ENCODE measurements at regions not wholly inside any gene's neighbourhood (a gene's known extent, or its start where the extent isn't known, plus 50 kb on each side); places are given as distances from the start of the nearest gene placed in this dataset.
A peak's percentile ranks its signal among the peaks of the same experiment; 100 is the strongest.

GRCh38 chr20:9981829-9982228, 53.0 kb upstream of the ANKEF1 start:
- DNase-seq: no peak

DNA sequence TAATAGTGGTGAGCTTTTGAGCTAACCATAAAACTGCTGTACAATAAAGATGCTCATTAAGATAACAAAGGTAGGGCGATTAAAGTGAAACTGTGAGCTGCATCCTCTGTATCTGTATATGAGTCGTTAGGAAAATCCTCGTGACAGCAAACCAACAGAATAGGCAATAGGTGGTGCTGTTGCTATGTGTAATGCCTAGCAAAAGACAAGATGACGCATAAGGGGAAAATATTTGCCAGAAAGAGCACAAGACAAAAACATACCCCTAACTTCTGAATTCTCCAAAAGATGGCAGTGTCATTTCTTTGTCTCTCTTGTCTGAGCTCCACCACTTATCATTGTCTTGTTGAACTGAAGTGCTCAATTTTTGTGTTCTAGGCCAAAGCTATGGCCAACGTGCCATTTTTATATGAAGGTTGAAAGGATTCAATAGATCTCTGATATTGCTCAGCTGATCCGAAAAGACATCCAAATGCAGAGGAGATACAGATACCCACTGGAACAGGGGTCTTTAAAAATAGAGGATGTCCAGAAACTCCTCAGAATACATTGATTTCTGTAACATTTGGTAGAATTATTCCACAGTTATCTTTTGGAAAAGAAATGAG, 56.3 kb upstream of the ANKEF1 start:
- DNase-seq: peak; percentile 86

GRCh38 chr20:9977629-9978028, 57.2 kb upstream of the ANKEF1 start:
- DNase-seq: peak; percentile 6

- DNase-seq: no peak
Measured at GRCh38 chr20:9974324-9974723, 60.5 kb upstream of the ANKEF1 start.

- DNase-seq: no peak
Measured at GRCh38 chr20:9971746-9972145, 63.0 kb upstream of the ANKEF1 start.

DNA sequence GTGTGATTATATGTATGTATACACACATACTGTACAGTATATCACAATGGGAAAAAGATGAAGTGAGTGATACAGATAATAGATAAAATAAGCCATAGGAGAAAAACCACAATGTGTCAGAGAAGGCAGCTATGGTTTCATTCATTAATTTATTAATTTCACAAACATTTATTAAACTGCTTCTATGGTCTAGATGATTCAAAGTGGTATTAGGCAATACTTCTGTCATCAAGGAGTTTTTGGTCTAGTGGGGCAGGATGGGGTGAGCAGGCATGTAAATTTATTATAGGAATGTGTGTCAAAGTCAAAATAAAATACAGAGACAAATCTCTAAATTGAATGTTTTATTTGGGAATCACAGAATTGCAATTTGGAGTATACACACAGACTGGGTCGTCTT, 65.2 kb upstream of the ANKEF1 start:
- no peak for DNase-seq

DNA sequence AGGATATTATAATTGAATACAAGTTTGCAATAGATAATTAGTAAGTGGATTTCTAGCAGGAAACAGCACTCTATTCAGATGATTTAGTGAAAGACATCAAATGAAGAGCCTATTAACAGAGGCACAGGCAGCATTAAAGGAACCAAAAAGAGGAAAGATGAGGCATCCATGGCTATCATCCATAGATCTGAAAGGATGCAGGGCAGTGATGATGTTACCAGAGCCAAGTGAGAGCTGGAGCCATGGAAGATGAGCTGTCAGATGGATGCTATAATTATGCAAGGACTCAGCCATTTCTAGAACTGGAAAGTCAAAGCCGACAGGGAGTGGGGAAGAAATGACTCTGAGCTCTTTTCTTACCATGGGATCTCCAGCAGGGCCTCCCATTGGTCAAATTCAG, 66.8 kb upstream of the ANKEF1 start:
- DNase-seq: no peak

GRCh38 chr20:9966966-9967365, 67.8 kb upstream of the ANKEF1 start:
- DNase-seq: peak; percentile 6

DNA sequence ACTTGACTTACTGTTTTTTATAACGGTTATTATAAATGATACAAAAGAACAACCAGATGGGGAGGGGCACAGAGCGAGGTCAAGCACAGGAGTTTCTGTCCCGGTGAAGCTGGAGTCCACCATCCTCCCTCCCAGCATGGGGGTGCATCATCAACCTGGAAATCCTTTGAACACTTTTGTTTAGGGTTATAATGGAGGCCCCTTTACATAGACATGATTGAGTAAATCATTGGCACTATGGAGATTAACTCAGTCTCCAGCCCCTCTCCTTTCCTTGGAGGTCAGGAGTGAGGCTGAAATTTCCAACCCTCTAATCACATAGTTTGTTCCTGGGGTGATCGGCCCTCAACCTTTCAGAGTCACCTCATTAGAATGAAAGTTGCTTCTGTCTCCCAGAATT, 71.8 kb upstream of the ANKEF1 start:
- DNase-seq: no peak

DNA sequence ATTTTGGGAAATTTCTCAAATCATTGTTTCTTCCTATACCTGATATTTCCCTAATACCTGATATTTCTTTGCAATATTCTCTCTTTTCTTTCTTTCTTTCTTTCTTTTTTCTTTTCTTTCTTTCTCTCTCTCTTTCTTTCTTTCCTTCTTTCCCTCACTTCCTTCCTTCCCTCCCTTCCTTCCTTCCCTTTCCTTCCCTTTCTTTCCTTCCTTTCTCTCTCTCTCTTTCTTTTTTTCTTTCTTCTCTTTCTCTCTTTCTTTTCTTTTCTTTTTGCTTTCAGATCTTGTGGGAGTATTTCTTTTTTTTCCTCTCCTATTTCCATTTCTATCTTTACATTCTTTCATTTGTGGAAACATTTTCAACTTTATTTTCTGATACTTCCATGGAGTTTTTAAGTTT, 76.1 kb upstream of the ANKEF1 start:
- no peak for DNase-seq

DNA sequence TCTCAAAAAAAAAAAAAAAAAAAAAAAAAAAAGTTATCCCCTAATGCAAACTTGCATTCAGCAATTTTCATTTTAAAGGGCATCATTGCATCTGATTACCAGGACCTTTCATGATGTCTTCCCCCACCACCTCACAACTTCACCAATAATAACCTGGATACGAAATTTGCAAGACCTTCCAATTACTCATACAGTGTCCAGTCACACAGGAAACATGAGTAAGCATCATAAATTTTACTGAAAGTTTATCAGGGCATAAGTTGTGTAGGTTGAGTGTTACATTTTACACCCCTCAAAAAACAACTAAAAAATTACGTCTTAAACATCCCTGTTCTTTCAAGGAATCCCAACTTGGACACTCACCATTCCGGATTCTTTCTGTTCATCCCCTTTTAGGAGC, 79.1 kb upstream of the ANKEF1 start:
- DNase-seq: peak; percentile 23

- DNase-seq: no peak
Measured at GRCh38 chr20:9949563-9949962, 85.2 kb upstream of the ANKEF1 start.

GRCh38 chr20:9945408-9945807, 89.4 kb upstream of the ANKEF1 start:
- peak; percentile 7 for DNase-seq

DNA sequence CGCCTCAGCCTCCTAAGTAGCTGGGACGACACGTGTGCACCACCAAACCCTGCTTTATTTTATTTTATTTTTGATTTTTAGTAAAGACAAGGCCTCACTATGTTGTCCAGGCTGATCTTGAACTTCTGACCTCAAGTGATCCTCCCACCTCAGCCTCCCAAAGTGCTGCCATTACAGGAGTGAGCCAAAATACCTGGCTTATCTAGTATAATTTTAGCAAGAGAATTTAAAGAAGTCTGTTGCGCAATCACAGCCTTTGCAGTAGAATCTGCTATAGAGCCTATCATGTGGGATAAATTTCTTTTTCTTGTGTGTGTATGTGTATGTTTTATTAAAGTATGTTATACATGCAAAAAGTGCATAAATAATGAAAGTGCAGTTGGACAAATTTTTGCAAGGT, 92.1 kb upstream of the ANKEF1 start:
- no peak for DNase-seq

GRCh38 chr20:9940329-9940728, 94.5 kb upstream of the ANKEF1 start:
- DNase-seq: no peak

DNA sequence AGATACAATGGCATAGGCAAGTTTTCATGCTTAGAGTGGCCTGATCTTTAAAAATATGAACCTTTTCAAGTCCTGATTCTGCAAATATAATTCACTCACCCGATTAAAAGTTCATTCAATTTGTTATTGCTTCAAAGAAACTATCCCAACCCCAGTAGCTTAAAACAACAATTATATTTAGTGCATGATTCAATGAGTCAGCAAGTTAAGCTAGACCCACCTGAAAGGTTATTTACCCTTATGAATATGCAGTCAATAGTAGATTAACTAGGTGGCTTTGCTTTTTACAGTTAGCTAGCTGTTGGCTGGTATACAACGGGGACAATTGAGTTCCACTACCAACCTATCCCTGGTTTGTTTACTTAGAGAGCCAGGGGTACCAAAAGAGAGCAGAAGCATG, 95.6 kb upstream of the ANKEF1 start:
- DNase-seq: no peak

DNA sequence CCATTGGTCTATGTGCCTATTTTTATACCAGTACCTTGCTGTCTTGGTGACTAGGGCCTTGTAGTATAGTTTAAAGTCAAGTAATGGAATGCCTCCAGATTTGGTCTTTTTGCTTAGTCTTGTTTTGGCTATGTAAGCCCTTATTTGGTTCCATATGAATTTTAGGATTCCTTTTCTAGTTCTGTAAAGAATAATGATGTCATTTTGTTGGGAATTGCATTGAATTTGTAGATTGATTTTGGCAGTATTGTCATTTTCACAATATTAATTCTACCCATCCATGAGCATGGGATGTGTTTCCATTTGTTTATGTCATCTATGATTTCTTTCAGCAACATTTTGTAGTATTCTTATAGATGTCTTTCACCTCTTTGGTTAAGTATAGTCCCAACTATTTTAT, 96.4 kb upstream of the PAK5 start:
- no peak for DNase-seq

- no peak for DNase-seq
Measured at GRCh38 chr20:9930142-9930541, 91.3 kb upstream of the PAK5 start.

GRCh38 chr20:9928955-9929354, 90.1 kb upstream of the PAK5 start:
- DNase-seq: no peak

GRCh38 chr20:9928281-9928737, 89.4 kb upstream of the PAK5 start:
- no peak for DNase-seq

DNA sequence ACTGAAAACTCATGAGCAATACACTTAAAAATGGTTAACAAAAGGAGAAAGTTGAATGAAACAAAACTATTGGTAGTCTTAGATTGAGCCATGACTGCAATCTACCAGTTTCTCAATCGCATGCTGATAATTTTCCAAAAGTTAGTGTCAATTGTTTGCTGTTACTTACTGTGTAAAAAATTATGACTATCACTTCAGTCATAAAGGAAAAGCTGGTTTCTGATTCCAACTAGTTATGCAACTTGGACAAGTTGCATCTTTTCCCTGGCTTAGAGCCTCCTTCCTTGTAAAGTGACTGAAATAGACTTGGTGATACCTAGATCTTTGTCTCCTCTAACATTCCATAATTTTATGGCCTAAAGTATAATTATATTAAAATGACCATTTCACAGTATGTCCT, 88.3 kb upstream of the PAK5 start:
- DNase-seq: no peak

GRCh38 chr20:9926476-9926875, 87.6 kb upstream of the PAK5 start:
- DNase-seq: no peak

DNA sequence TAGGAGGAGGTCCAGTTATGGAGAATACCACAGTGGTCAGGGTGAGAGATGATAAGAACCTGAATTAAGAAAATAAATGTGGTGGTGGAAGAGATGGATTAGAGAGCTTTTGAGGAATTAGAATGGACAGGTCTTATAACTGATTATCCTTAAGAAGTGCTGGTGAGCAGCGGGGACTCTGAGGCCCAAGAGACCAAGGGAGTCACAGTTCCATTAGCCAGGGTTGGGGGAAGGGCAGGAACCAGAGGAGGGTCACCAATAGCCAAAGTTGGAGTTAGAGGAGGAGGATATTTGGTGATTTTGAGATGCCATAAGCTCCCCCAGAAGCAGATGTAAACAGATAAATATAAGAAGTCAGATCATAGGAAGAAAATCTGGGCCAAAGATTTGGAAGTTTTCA, 87.1 kb upstream of the PAK5 start:
- DNase-seq: no peak

GRCh38 chr20:9923648-9924047, 84.8 kb upstream of the PAK5 start:
- DNase-seq: no peak

GRCh38 chr20:9920866-9921265, 82.0 kb upstream of the PAK5 start:
- no peak for DNase-seq
